ENCODE measurements at regions not wholly inside any gene's neighbourhood (a gene's known extent, or its start where the extent isn't known, plus 50 kb on each side); places are given as distances from the start of the nearest gene placed in this dataset.

DNA sequence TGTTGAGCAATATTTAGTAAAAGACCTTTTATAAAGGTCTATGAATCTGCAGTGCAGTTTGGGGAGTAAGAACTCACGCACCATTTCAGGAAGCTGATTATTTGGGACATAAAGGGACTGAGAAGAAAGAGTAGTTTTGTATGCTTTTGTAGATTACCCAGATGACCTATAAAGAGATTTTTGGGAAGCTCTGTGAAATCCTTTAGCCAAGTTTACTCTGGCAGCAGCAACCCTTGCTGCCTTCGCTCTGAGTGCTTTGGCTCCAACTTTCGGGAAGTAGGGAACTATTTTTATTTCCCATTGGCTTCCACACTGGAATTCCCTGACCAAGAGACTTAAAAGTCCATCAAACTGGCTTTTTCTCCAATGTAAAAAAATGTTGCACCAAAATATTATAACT lies 1110.1 kb upstream of the PHF14 start:
- TF ChIP-seq, protein P1, sequence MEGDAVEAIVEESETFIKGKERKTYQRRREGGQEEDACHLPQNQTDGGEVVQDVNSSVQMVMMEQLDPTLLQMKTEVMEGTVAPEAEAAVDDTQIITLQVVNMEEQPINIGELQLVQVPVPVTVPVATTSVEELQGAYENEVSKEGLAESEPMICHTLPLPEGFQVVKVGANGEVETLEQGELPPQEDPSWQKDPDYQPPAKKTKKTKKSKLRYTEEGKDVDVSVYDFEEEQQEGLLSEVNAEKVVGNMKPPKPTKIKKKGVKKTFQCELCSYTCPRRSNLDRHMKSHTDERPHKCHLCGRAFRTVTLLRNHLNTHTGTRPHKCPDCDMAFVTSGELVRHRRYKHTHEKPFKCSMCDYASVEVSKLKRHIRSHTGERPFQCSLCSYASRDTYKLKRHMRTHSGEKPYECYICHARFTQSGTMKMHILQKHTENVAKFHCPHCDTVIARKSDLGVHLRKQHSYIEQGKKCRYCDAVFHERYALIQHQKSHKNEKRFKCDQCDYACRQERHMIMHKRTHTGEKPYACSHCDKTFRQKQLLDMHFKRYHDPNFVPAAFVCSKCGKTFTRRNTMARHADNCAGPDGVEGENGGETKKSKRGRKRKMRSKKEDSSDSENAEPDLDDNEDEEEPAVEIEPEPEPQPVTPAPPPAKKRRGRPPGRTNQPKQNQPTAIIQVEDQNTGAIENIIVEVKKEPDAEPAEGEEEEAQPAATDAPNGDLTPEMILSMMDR (IDR thresholded peaks at IDR 0.05; ENCODE audit: insufficient read depth, low read length, poor library complexity, severe bottlenecking), result no peak
- no peak for TF ChIP-seq EZH2phosphoT487 (conservative IDR thresholded peaks at IDR 0.05; ENCODE audit: low read length)
